GM12878 (cell line): ENCODE measurements at regions not wholly inside any gene's neighbourhood (a gene's known extent, or its start where the extent isn't known, plus 50 kb on each side); places are given as distances from the start of the nearest gene placed in this dataset.

ENCODE experiments used
- ATAC-seq: fragments of 200-7000 bp; cut with Tn5 transposase; 3 replicates; pipeline ENCODE4 v1.9.1; 2020; ENCODE audit warnings: mild to moderate bottlenecking, moderate library complexity
- BruUV-seq: library from RNA; stranded (reverse); fragments of 400-500 nt; replicated peaks from 2 replicates; lab custom pipeline; 2021; lab: Mats Ljungman, UMichigan
- CTCF ChIA-PET: fragments of 300-600 bp; sonication (Branson Sonifier 250); formaldehyde crosslinking; extraction: SDS; loops from one replicate; lab custom pipeline; 2021; ENCODE audit warnings: inconsistent platforms; lab: Yijun Ruan, JAX
- POLR2A ChIA-PET: fragments of 350-600 bp; formaldehyde crosslinking; extraction: SDS; loops from one replicate; lab custom pipeline; 2021; ENCODE audit warnings: inconsistent platforms; lab: Charles Lee
- RAD21 ChIA-PET: fragments of 300-600 bp; sonication (Branson Sonifier 250); formaldehyde crosslinking; loops from one replicate; lab custom pipeline; 2023; ENCODE audit warnings: antibody characterized with exemption; ENCODE audit not compliant: unreplicated experiment; lab: Charles Lee
- SMC1A ChIA-PET: fragments of 300-600 bp; sonication (Branson Sonifier 250); formaldehyde crosslinking; loops from one replicate; lab custom pipeline; 2023; ENCODE audit not compliant: unreplicated experiment, uncharacterized antibody; lab: Charles Lee
- DNase-seq: peaks from one replicate; pipeline ENCODE4 v3.0.0-alpha.2; 2011; ENCODE audit warnings: low read depth, low spot score
- FAIRE-seq: peaks from 3 replicates; lab custom pipeline; 2011; peaks lifted over from hg19 to GRCh38; lab: Jason Lieb, UNC
- H2AFZ ChIP-seq: 2 replicates; pipeline ENCODE4 v1.6.0; 2011; ENCODE audit warnings: low read depth, low read length, control low read depth; ENCODE audit not compliant: control insufficient read depth
- H3K27ac ChIP-seq: 2 replicates; pipeline ENCODE4 v1.5.1; 2011; ENCODE audit warnings: control low read depth; ENCODE audit not compliant: control insufficient read depth, insufficient read depth
- H3K27me3 ChIP-seq, 2 experiments: replicated peaks in 1 of 2; 2 replicates each; pipeline versions ENCODE4 v1.6.0 to v1.6.1; 2011; ENCODE audit warnings: low read length in 1 of 2; ENCODE audit not compliant: control insufficient read depth in 2 of 2, insufficient read depth in 2 of 2
- H3K36me3 ChIP-seq, 2 experiments: 2 replicates each; pipeline ENCODE4 v1.5.1; 2011; ENCODE audit warnings: low read length in 1 of 2; ENCODE audit not compliant: control insufficient read depth in 2 of 2, insufficient read depth in 2 of 2
- H3K4me1 ChIP-seq: 2 replicates; pipeline ENCODE4 v1.6.1; 2011; ENCODE audit warnings: mild to moderate bottlenecking, low read length, moderate library complexity, mixed read lengths; ENCODE audit not compliant: control insufficient read depth, insufficient read depth
- H3K4me2 ChIP-seq: 2 replicates; pipeline ENCODE4 v1.6.0; 2011; ENCODE audit warnings: control low read depth; ENCODE audit not compliant: control insufficient read depth, insufficient read depth
- H3K4me3 ChIP-seq: fragments of 200-600 bp; sonication (generic); 2 replicates; pipeline ENCODE4 v1.5.1; 2016
- H3K79me2 ChIP-seq: 2 replicates; pipeline ENCODE4 v1.6.0; 2011; ENCODE audit warnings: low read length; ENCODE audit not compliant: control insufficient read depth, insufficient read depth
- H3K9ac ChIP-seq: 2 replicates; pipeline ENCODE4 v1.8.0; 2011; ENCODE audit warnings: low read length, control low read depth, mixed read lengths; ENCODE audit not compliant: control insufficient read depth, insufficient read depth
- H3K9me3 ChIP-seq: replicated peaks from 3 replicates; pipeline ENCODE4 v1.5.1; 2011; ENCODE audit warnings: mild to moderate bottlenecking, low read length; ENCODE audit not compliant: control insufficient read depth, insufficient read depth
- H4K20me1 ChIP-seq: 2 replicates; pipeline ENCODE4 v1.6.0; 2011; ENCODE audit not compliant: control insufficient read depth, insufficient read depth
- ATF3 ChIP-seq: IDR thresholded peaks from 2 replicates; pipeline ENCODE4 v1.6.1; 2011; ENCODE audit warnings: low read depth, mild to moderate bottlenecking, low read length, moderate library complexity, borderline replicate concordance; ENCODE audit errors: extremely low read depth
- BHLHE40 ChIP-seq, 2 experiments: fragments of 450-650 bp in 1 of 2; IDR thresholded peaks; 2 replicates each; pipeline ENCODE4 v1.6.1; 2011 to 2017; ENCODE audit warnings: low read depth in 2 of 2, borderline replicate concordance in 1 of 2, improper control_type of control experiment in 1 of 2, low read length in 1 of 2, mild to moderate bottlenecking in 1 of 2
- CREM ChIP-seq: IDR thresholded peaks from 2 replicates; pipeline ENCODE4 v1.6.1; 2014; ENCODE audit warnings: antibody characterized with exemption, low read depth
- DPF2 ChIP-seq: fragments of 450-650 bp; IDR thresholded peaks from 2 replicates; pipeline ENCODE4 v1.6.1; 2017; ENCODE audit warnings: mild to moderate bottlenecking
- ETV6 ChIP-seq, 2 experiments: fragments of 450-650 bp in 1 of 2; IDR thresholded peaks in 1 of 2; conservative IDR thresholded peaks in 1 of 2; 2 replicates each; pipeline ENCODE4 v1.6.1; 2014; ENCODE audit warnings: antibody characterized with exemption in 1 of 2, borderline replicate concordance in 1 of 2, low read depth in 1 of 2, mild to moderate bottlenecking in 1 of 2, moderate library complexity in 1 of 2
- HDAC6 ChIP-seq: fragments of 200-600 bp; sonication (generic); IDR thresholded peaks from one replicate; pipeline ENCODE4 v1.8.0; 2017; ENCODE audit warnings: antibody characterized with exemption; ENCODE audit not compliant: unreplicated experiment
- PAX5 ChIP-seq: IDR thresholded peaks from 2 replicates; pipeline ENCODE4 v1.6.1; 2011; ENCODE audit warnings: low read depth, low read length, borderline replicate concordance
- PKNOX1 ChIP-seq: fragments of 450-650 bp; IDR thresholded peaks from 2 replicates; pipeline ENCODE4 v1.6.1; 2016; ENCODE audit warnings: mild to moderate bottlenecking
- POLR2AphosphoS2 ChIP-seq: IDR thresholded peaks from 2 replicates; pipeline ENCODE4 v1.6.1; 2011; ENCODE audit warnings: low read depth, mild to moderate bottlenecking, low read length, improper control_type of control experiment, moderate library complexity
- RFX5 ChIP-seq: IDR thresholded peaks from 2 replicates; pipeline ENCODE4 v1.6.1; 2011; ENCODE audit warnings: low read depth, low read length, improper control_type of control experiment
- SIN3A ChIP-seq: IDR thresholded peaks from 2 replicates; pipeline ENCODE4 v1.6.1; 2012; ENCODE audit warnings: low read depth, low read length, improper control_type of control experiment
- TBL1XR1 ChIP-seq: IDR thresholded peaks from 2 replicates; pipeline ENCODE4 v1.6.1; 2012; ENCODE audit warnings: low read depth, low read length, improper control_type of control experiment
- TCF12 ChIP-seq: IDR thresholded peaks from 2 replicates; pipeline ENCODE4 v1.6.1; 2011; ENCODE audit warnings: low read depth, mild to moderate bottlenecking, low read length
- WRNIP1 ChIP-seq: IDR thresholded peaks from 2 replicates; pipeline ENCODE4 v1.6.1; 2011; ENCODE audit warnings: low read depth, low read length, improper control_type of control experiment, borderline replicate concordance
- ZZZ3 ChIP-seq: IDR thresholded peaks from 2 replicates; pipeline ENCODE4 v1.6.1; 2011; ENCODE audit warnings: low read depth; ENCODE audit not compliant: control insufficient read depth, insufficient read length
- WGBS: methylation state at CpG from one replicate; pipeline ENCODE4 v1.1.6; 2016; ENCODE audit warnings: low lambda C conversion rate; ENCODE audit not compliant: insufficient replicate concordance, insufficient coverage; ENCODE audit errors: missing lambda C conversion rate; 5-methylcytosine and 5-hydroxymethylcytosine counted together
- in situ Hi-C: fragments of 300-500 bp; cut with MboI; formaldehyde crosslinking; loops from 9 replicates; pipeline ENCODE4 v1.14.3; 2018; ENCODE audit warnings: mixed read lengths
- intact Hi-C: fragments of 100-400 bp; cut with micrococcal nuclease; formaldehyde crosslinking; loops from one replicate; pipeline ENCODE4 v1.14.2; 2022; ENCODE audit not compliant: unreplicated experiment

GRCh38 chr14:47822326-47822725, 146.9 kb upstream of the MDGA2 start:
- H3K27ac ChIP-seq, result no peak overlapping the region
- H2AFZ ChIP-seq, result no peak overlapping the region
- 62% methylated on average over 1 of the region's 1 CpG for WGBS
- ChIA-PET POLR2A (no interaction called here), RAD21 (no interaction called here), CTCF (no interaction called here), SMC1A (interaction anchor here (0.5 kb wide), 1 partner anchor 1089 kb away, joined by 3 read pairs; no protein-coding TSS in a partner anchor)
- DNase-seq (no peak), FAIRE-seq (no peak), ATAC-seq (no peak)
- BruUV-seq, result no TSS peak
- H3K9me3 ChIP-seq, result no peaks in the 10 kb centered on the region
- no peaks in the 10 kb centered on the region for H3K79me2 ChIP-seq
- H3K4me2 ChIP-seq, result no peak overlapping the region
- no peaks in the 10 kb centered on the region for H3K36me3 ChIP-seq
- no peak overlapping the region for H3K4me3 ChIP-seq
- H4K20me1 ChIP-seq, result no peaks in the 10 kb centered on the region
- TF ChIP-seq RFX5 (no peak), DPF2 (no peak), ZZZ3 (no peak)
- no peaks in the 10 kb centered on the region for H3K27me3 ChIP-seq
- intact Hi-C loops (no loop called here), in situ Hi-C loops (no loop called here)
- no peak overlapping the region for H3K9ac ChIP-seq
- no peaks in the 10 kb centered on the region for H3K4me1 ChIP-seq

DNA sequence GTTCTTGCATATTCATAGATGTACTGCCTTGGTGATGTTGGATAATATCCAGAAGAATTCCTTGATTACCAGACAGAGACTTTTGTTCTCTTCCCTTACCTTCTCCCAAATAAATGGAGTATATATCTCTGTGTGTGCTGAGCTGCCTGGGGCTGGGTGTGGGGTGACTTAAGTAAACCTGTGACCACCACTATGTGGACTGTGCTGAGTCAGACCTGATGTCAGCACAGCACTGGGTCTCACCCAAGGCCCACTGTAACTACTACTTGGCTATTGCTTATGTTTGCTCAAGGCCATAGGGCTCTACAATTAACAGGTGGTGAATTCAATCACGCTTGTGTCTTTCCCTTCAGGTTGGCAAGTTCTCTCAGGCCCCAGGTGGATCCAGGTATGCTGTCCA, 145.7 kb upstream of the MDGA2 start:
- BruUV-seq, result no TSS peak
- Histone ChIP-seq H2AFZ (no peak overlapping the region), H3K9ac (no peak overlapping the region), H3K4me2 (no peak overlapping the region), H3K36me3 (no peaks in the 10 kb centered on the region), H4K20me1 (no peaks in the 10 kb centered on the region), H3K27me3 (no peaks in the 10 kb centered on the region), H3K9me3 (no peaks in the 10 kb centered on the region), H3K4me1 (no peaks in the 10 kb centered on the region), H3K79me2 (no peaks in the 10 kb centered on the region), H3K4me3 (no peak overlapping the region), H3K27ac (no peak overlapping the region)
- FAIRE-seq (no peak), DNase-seq (no peak), ATAC-seq (no peak)
- CTCF ChIA-PET, result no interaction called here
- RAD21 ChIA-PET, result no interaction called here
- 0% methylated on average over 1 of the region's 1 CpG for WGBS
- POLR2A ChIA-PET, result no interaction called here
- in situ Hi-C loops (no loop called here), intact Hi-C loops (no loop called here)
- TF ChIP-seq CREM (no peak), SIN3A (no peak), PAX5 (no peak), WRNIP1 (no peak), PKNOX1 (no peak), POLR2AphosphoS2 (no peak), ETV6 (conservative IDR thresholded peaks at IDR 0.05 in 1 of 2, IDR thresholded peaks at IDR 0.05 in 1 of 2; ENCODE audit: borderline replicate concordance in 1 of 2, low read depth in 1 of 2) (no peak), ATF3 (no peak), BHLHE40 (IDR thresholded peaks at IDR 0.05; ENCODE audit: borderline replicate concordance in 1 of 2, low read depth in 2 of 2, low read length in 1 of 2) (no peak), HDAC6 (no peak), TBL1XR1 (no peak), TCF12 (no peak)
- SMC1A ChIA-PET, result no interaction called here
